Type B pancreatic cell (in vitro differentiated cells): ENCODE measurements at regions not wholly inside any gene's neighbourhood (a gene's known extent, or its start where the extent isn't known, plus 50 kb on each side); places are given as distances from the start of the nearest gene placed in this dataset.

Source experiments
- DNase-seq: peaks from one replicate; pipeline ENCODE4 v3.0.0; 2021; ENCODE audit warnings: mixed read lengths; ENCODE audit not compliant: unreplicated experiment; ENCODE audit errors: extremely low spot score
- H3K27ac Mint-ChIP-seq: 2 replicates; pipeline ENCODE4 v1.8.0; 2021; ENCODE audit warnings: mild to moderate bottlenecking, mixed read lengths
- H3K27me3 Mint-ChIP-seq: 2 replicates; pipeline ENCODE4 v1.8.0; 2021; ENCODE audit warnings: mixed read lengths
- H3K36me3 Mint-ChIP-seq: 2 replicates; pipeline ENCODE4 v1.8.0; 2021; ENCODE audit warnings: mixed read lengths
- H3K4me1 Mint-ChIP-seq: one replicate; pipeline ENCODE4 v1.8.0; 2021; ENCODE audit warnings: mixed read lengths; ENCODE audit not compliant: unreplicated experiment
- H3K4me3 Mint-ChIP-seq: 2 replicates; pipeline ENCODE4 v1.8.0; 2021; ENCODE audit warnings: mild to moderate bottlenecking, mixed read lengths
- H3K9me3 Mint-ChIP-seq: 2 replicates; pipeline ENCODE4 v1.8.0; 2021; ENCODE audit warnings: mixed read lengths
- TF ChIP-seq, protein P1 (sequence below): fragments of 200-600 bp; sonication (generic); conservative IDR thresholded peaks from 2 replicates; pipeline ENCODE4 v1.5.0; 2021; ENCODE audit warnings: antibody characterized with exemption, mild to moderate bottlenecking

DNA sequence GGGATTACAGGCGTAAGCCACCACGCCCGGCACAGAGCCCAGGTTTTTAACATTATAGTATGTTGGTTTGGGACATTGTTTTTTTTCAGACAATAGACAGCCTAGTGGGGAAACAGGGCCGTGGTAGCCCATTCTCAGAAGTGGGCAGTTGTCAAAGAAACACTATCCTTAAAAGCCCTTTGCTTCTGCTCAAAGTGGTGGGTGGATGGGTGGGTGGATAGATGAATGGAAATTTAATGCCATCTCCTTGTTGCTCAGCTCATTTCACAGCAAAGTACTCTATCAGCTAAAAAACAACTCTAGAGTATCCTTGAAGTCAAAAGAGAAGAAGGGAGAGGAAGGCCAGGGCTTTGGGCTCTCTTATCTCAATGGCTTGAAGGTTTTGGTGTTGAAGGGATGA lies 137.8 kb downstream of the RRAGC start:
- Mint-ChIP-seq H3K4me3 (no peak overlapping the region), H3K27ac (no peak overlapping the region), H3K4me1 (peaks cover 15% of the 10 kb centered on the region), H3K27me3 (peaks cover 83% of the 10 kb centered on the region), H3K9me3 (no peaks in the 10 kb centered on the region), H3K36me3 (no peaks in the 10 kb centered on the region)
- no peak for DNase-seq
- TF ChIP-seq, protein P1, sequence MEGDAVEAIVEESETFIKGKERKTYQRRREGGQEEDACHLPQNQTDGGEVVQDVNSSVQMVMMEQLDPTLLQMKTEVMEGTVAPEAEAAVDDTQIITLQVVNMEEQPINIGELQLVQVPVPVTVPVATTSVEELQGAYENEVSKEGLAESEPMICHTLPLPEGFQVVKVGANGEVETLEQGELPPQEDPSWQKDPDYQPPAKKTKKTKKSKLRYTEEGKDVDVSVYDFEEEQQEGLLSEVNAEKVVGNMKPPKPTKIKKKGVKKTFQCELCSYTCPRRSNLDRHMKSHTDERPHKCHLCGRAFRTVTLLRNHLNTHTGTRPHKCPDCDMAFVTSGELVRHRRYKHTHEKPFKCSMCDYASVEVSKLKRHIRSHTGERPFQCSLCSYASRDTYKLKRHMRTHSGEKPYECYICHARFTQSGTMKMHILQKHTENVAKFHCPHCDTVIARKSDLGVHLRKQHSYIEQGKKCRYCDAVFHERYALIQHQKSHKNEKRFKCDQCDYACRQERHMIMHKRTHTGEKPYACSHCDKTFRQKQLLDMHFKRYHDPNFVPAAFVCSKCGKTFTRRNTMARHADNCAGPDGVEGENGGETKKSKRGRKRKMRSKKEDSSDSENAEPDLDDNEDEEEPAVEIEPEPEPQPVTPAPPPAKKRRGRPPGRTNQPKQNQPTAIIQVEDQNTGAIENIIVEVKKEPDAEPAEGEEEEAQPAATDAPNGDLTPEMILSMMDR: no peak

- Mint-ChIP-seq H3K4me3 (no peak overlapping the region), H3K4me1 (peaks cover 12% of the 10 kb centered on the region), H3K27ac (no peak overlapping the region), H3K27me3 (peaks cover 72% of the 10 kb centered on the region), H3K36me3 (no peaks in the 10 kb centered on the region), H3K9me3 (no peaks in the 10 kb centered on the region)
- no peak for DNase-seq
- TF ChIP-seq, protein P1: no peak
These were observed 139.7 kb downstream of the RRAGC start for GRCh38 chr1:38719880-38720279.

DNA sequence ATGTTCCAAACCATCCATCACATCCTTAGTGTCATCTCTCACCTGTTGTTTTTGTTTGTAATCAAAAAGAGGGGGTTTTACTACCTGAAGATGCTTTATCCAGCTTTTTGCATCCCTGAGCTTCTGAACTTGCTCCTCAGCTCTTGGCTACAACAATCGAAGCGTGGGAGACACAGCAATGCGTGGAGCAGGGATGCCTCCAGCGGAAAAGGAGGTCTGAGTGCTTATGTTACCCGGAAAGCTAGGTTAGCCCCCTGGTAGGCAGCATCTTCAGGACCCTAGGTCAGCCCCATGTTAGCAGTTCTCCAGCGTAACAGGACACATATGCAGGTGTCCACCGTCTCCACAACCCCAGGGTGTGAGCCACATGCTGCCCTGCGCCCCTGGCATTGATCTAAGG lies 141.5 kb downstream of the RRAGC start:
- DNase-seq: no peak
- no peaks in the 10 kb centered on the region for H3K9me3 Mint-ChIP-seq
- H3K4me3 Mint-ChIP-seq: no peak overlapping the region
- no peak overlapping the region for H3K27ac Mint-ChIP-seq
- TF ChIP-seq, protein P1: no peak
- peaks cover 60% of the 10 kb centered on the region for H3K27me3 Mint-ChIP-seq
- no peaks in the 10 kb centered on the region for H3K36me3 Mint-ChIP-seq
- H3K4me1 Mint-ChIP-seq: no peaks in the 10 kb centered on the region

DNA sequence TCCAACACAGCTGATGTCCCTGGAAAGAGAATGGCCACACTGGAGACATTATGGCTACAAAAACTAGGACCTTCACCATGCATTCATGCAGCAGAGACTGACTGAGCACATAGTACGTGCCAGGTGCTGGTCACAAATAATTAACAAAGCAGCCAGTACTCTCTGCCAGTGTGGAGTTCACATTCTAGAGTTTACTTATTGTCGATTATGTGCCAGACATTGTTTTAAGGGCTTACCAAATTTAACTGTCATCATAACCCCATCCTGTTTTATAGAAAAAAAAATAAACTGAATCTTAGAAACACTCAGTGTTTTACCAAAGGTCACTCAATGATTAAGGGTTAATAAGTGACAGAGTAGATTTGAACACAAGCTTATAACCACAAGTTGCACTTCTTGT lies 143.3 kb downstream of the RRAGC start:
- TF ChIP-seq, protein P1: no peak
- Mint-ChIP-seq H3K4me1 (no peaks in the 10 kb centered on the region), H3K36me3 (no peaks in the 10 kb centered on the region), H3K27ac (no peak overlapping the region), H3K4me3 (no peak overlapping the region), H3K9me3 (no peaks in the 10 kb centered on the region), H3K27me3 (peaks cover 53% of the 10 kb centered on the region)
- no peak for DNase-seq

DNA sequence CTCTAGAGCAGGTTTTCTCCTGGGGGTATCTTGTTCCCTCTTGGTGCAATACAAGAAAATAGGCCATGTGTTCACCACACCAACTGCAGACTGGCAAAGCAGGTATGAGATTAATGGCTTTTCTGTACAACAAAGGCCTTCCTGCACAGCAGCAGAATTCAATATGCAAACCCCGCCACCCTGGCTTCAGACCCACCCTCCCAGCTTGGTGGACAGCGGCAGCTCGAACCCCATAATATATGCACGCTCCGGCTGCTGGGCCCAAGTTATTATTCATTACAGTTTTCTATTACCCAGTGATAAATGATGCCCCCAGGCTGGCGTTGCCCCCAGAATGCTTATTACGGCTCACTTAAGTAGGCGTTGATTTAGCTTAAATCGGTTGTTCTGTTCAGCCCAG lies 144.2 kb downstream of the RRAGC start:
- no peak overlapping the region for H3K4me3 Mint-ChIP-seq
- no peaks in the 10 kb centered on the region for H3K36me3 Mint-ChIP-seq
- no peak for DNase-seq
- peaks cover 48% of the 10 kb centered on the region for H3K27me3 Mint-ChIP-seq
- TF ChIP-seq, protein P1: no peak
- H3K9me3 Mint-ChIP-seq: no peaks in the 10 kb centered on the region
- no peak overlapping the region for H3K27ac Mint-ChIP-seq
- no peaks in the 10 kb centered on the region for H3K4me1 Mint-ChIP-seq

DNA sequence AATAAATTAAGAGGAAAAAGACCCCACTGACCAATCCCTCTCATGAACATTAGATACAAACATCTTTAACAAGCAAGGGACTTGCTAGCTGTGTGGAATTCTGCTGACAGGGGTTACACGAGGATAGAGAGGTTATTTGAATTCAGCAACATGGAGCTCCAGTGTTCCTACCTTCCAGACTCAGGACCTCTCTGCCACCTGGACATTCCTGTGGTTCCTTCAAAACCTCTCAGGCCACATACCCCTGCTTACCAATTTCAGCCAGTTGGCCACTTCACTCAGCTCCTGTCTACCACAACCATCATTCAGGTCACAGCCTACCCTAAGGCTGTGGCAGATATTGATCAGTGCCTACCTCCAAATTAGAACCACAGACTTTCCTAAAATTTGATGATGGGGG lies 147.5 kb downstream of the RRAGC start:
- H3K27ac Mint-ChIP-seq: no peak overlapping the region
- TF ChIP-seq, protein P1: no peak
- peaks cover 34% of the 10 kb centered on the region for H3K27me3 Mint-ChIP-seq
- no peaks in the 10 kb centered on the region for H3K4me1 Mint-ChIP-seq
- no peaks in the 10 kb centered on the region for H3K36me3 Mint-ChIP-seq
- no peaks in the 10 kb centered on the region for H3K9me3 Mint-ChIP-seq
- no peak overlapping the region for H3K4me3 Mint-ChIP-seq
- DNase-seq: no peak
